ENCODE measurements at regions not wholly inside any gene's neighbourhood (a gene's known extent, or its start where the extent isn't known, plus 50 kb on each side); places are given as distances from the start of the nearest gene placed in this dataset.
"Not testable (repeated sequence)": the region's sequence is repeated elsewhere in the genome, so short reads cannot be mapped to it uniquely, and the experiment has no call there.

- TF ChIP-seq, protein P1, sequence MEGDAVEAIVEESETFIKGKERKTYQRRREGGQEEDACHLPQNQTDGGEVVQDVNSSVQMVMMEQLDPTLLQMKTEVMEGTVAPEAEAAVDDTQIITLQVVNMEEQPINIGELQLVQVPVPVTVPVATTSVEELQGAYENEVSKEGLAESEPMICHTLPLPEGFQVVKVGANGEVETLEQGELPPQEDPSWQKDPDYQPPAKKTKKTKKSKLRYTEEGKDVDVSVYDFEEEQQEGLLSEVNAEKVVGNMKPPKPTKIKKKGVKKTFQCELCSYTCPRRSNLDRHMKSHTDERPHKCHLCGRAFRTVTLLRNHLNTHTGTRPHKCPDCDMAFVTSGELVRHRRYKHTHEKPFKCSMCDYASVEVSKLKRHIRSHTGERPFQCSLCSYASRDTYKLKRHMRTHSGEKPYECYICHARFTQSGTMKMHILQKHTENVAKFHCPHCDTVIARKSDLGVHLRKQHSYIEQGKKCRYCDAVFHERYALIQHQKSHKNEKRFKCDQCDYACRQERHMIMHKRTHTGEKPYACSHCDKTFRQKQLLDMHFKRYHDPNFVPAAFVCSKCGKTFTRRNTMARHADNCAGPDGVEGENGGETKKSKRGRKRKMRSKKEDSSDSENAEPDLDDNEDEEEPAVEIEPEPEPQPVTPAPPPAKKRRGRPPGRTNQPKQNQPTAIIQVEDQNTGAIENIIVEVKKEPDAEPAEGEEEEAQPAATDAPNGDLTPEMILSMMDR (IDR thresholded peaks at IDR 0.05): no peak
- no peak for TF ChIP-seq POLR2A (IDR thresholded peaks at IDR 0.05)
- DNase-seq (ENCODE audit: low spot score in 2 of 2): no peak
- H3K4me3 ChIP-seq (ENCODE audit: low read depth, poor library complexity, severe bottlenecking): no peak overlapping the region
- 89 to 92% methylated on average over 5 of the region's 5 CpGs for WGBS, 2 donors
- intact Hi-C loops (cut with DNase I; ENCODE audit: low total_unique reads): no loop called here
These were observed 80.4 kb upstream of the ANK3 start for GRCh38 chr10:60470091-60470490.

DNA sequence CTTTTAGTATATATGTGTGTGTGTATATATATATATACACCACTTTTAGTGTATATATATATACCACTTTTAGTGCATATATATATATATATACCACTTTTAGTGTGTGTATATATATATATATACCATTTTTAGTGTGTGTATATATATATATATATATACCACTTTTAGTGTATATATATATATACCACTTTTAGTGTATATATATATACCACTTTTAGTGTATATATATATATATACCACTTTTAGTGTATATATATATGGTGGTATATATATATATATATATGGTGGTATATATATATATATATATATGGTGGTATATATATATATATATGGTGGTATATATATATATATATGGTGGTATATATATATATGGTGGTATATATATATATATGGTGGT, 79.5 kb upstream of the ANK3 start:
- H3K4me3 ChIP-seq (ENCODE audit: low read depth, poor library complexity, severe bottlenecking); intact Hi-C loops (cut with DNase I; ENCODE audit: low total_unique reads); DNase-seq (ENCODE audit: low spot score in 2 of 2): not testable (repeated sequence)

DNA sequence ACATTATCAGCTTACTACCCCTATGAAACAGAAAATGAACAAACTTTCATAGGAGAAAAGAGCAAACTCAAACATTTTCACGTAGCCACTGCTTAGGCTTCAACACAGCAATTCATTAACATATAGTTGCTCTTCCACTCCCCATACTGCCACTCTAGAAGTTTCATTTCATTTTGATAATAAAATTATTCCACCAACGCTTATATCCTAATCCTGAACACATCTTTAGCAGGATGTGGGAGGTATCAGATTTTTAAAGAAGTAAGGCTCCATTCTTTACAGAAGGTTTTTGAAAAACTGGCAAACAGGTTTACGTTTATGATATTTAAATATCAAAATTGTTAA, 77.5 kb upstream of the ANK3 start:
- 75 to 77% methylated on average over 3 of the region's 3 CpGs for WGBS, 2 donors
- no peak overlapping the region for H3K4me3 ChIP-seq (ENCODE audit: low read depth, poor library complexity, severe bottlenecking)
- intact Hi-C loops (cut with DNase I; ENCODE audit: low total_unique reads): loop anchor here (2.0 kb wide), 1 partner anchor 100 kb away; no protein-coding TSS in a partner anchor
- TF ChIP-seq, protein P1 (IDR thresholded peaks at IDR 0.05): no peak
- no peak for TF ChIP-seq POLR2A (IDR thresholded peaks at IDR 0.05)
- DNase-seq (ENCODE audit: low spot score in 2 of 2): no peak

DNA sequence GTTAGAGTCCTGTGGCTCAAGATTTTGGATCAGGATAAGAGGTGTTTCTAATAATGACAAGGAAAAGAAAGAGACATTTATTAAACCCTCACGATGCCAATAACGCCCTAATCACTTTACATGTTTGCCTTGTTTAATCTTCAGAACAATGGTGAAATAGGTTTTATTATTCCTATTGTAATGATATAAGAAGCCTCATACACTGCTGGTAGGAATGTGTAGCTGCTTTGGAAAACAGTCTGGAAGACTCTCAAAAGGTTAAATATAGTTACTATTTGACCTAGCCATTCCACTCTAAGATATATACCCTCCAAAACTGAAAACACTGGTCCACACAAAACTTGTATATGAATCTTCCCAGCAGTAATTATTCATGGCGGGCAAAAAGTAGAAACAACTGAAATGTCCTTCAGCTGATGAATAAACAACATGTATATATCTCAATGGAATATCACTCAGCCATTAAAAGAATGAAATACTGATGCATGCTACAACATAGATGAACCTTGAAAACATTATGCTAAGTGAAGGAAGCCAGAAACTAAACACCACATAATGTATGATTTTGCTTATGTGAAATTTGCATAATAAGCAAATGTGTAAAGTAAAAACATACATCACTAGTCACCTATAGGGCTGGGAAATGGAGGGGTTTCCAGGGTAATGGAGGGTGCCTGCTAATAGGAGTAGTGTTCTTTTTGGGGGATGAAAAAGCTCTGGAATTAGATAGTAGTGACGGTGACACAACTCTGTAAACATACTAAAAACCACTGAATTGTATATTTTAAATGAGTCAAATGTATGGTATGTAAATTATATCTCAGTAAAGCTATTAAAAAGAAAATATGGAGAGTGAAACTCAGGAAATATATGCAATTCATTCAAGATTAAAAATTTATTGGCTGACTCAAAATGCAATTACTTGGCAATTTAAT, 76.9 kb upstream of the ANK3 start:
- no peak for DNase-seq (ENCODE audit: low spot score in 2 of 2)
- intact Hi-C loops (cut with DNase I; ENCODE audit: low total_unique reads): loop anchor here (2.0 kb wide), 1 partner anchor 100 kb away; no protein-coding TSS in a partner anchor
- TF ChIP-seq, protein P1 (IDR thresholded peaks at IDR 0.05): no peak
- no peak for TF ChIP-seq POLR2A (IDR thresholded peaks at IDR 0.05)
- 82 to 90% methylated on average over 4 of the region's 4 CpGs for WGBS, 2 donors
- no peak overlapping the region for H3K4me3 ChIP-seq (ENCODE audit: low read depth, poor library complexity, severe bottlenecking)

- intact Hi-C loops (cut with DNase I; ENCODE audit: low total_unique reads): loop anchor here (2.0 kb wide), 1 partner anchor 99 kb away; no protein-coding TSS in a partner anchor
- no peak overlapping the region for H3K4me3 ChIP-seq (ENCODE audit: low read depth, poor library complexity, severe bottlenecking)
- TF ChIP-seq POLR2A (IDR thresholded peaks at IDR 0.05): no peak
- 43 to 51% methylated on average over 2 of the region's 2 CpGs for WGBS, 2 donors
- no peak for DNase-seq (ENCODE audit: low spot score in 2 of 2)
These were observed 76.1 kb upstream of the ANK3 start for GRCh38 chr10:60465801-60466200.

- 89 to 92% methylated on average over 3 of the region's 3 CpGs for WGBS, 2 donors
- TF ChIP-seq, protein P1 (IDR thresholded peaks at IDR 0.05): no peak
- no peak for TF ChIP-seq POLR2A (IDR thresholded peaks at IDR 0.05)
- intact Hi-C loops (cut with DNase I; ENCODE audit: low total_unique reads): no loop called here
- no peak for DNase-seq (ENCODE audit: low spot score in 2 of 2)
- H3K4me3 ChIP-seq (ENCODE audit: low read depth, poor library complexity, severe bottlenecking): no peak overlapping the region
These were observed 75.0 kb upstream of the ANK3 start for GRCh38 chr10:60464659-60465058.

GRCh38 chr10:60463746-60464145, 74.1 kb upstream of the ANK3 start:
- H3K4me3 ChIP-seq (ENCODE audit: low read depth, poor library complexity, severe bottlenecking): no peak overlapping the region
- intact Hi-C loops (cut with DNase I; ENCODE audit: low total_unique reads): no loop called here
- DNase-seq (ENCODE audit: low spot score in 2 of 2): no peak
- TF ChIP-seq, protein P1 (IDR thresholded peaks at IDR 0.05): no peak
- TF ChIP-seq POLR2A (IDR thresholded peaks at IDR 0.05): no peak

Measured in lower leg skin (tissue), 4 donors.